Lower lobe of right lung (tissue), 2 donors: ENCODE measurements at regions not wholly inside any gene's neighbourhood (a gene's known extent, or its start where the extent isn't known, plus 50 kb on each side); places are given as distances from the start of the nearest gene placed in this dataset.
"Not testable (repeated sequence)": the region's sequence is repeated elsewhere in the genome, so short reads cannot be mapped to it uniquely, and the experiment has no call there.

ENCODE experiments used
- ATAC-seq, 2 donors: fragments of 200-7000 bp; cut with Tn5 transposase; one replicate each; pipeline ENCODE4 v1.9.1; 2020 to 2022; ENCODE audit warnings: mild to moderate bottlenecking in 2 of 2, moderate library complexity in 2 of 2
- DNase-seq: peaks from one replicate; pipeline ENCODE4 v3.0.0-alpha.2; 2020
- H3K27ac ChIP-seq: fragments of 200-600 bp; one replicate; pipeline ENCODE4 v1.8.0; 2022
- H3K27me3 ChIP-seq: fragments of 200-600 bp; one replicate; pipeline ENCODE4 v1.8.0; 2022; ENCODE audit warnings: low read depth
- H3K36me3 ChIP-seq: fragments of 200-600 bp; one replicate; pipeline ENCODE4 v1.8.0; 2022; ENCODE audit warnings: mild to moderate bottlenecking
- H3K4me1 ChIP-seq: fragments of 200-600 bp; one replicate; pipeline ENCODE4 v1.8.0; 2022
- H3K4me3 ChIP-seq: fragments of 200-600 bp; one replicate; pipeline ENCODE4 v1.8.0; 2022; ENCODE audit warnings: mild to moderate bottlenecking
- H3K9me3 ChIP-seq: fragments of 200-600 bp; one replicate; pipeline ENCODE4 v1.8.0; 2022
- CTCF ChIP-seq: fragments of 200-600 bp; IDR thresholded peaks from one replicate; pipeline ENCODE4 v1.8.0; 2022; ENCODE audit warnings: antibody characterized with exemption, mild to moderate bottlenecking
- intact Hi-C: fragments of 100-400 bp; cut with DNase I; formaldehyde crosslinking; loops from one replicate; pipeline ENCODE4 v1.11.0; 2022
- donor health status: DM: no; HTN: yes; CAD: no; lungs with severe emphysema.

DNA sequence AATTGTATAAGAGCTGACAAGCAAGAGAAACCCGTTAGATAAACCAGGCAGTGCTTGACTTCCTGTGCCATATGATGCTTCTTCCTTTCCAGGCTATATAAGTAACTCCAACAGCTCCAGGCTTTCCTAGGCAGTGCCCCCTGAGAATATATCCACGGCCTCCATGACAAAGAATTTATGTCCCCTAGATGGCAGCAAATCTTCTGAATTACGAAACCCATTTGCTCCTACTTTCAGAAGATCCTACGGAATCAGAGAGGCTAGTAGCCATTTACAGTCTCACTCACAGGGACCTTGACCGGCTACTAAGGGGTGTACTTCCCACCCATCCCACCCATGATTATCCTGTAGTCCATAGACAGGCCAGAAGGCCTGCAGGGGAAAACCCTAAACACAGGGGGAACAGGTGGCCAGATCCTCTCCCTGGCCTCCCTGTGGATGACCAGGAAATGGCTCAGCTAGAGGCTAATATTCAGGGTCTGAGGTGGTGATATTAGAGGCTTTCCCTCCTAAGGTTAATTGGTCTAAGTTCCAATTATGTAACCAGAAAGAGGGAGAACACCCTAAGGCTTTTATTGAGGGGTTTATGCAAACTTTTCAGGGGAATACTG lies 77.2 kb upstream of the DCD start:
- H3K4me1 ChIP-seq: no peaks in the 10 kb centered on the region
- H3K4me3 ChIP-seq: no peak overlapping the region
- ATAC-seq: peak in 1 of 2 donors; percentile 31
- no peak overlapping the region for H3K27ac ChIP-seq
- TF ChIP-seq CTCF: peak; percentile 22
- intact Hi-C loops: no loop called here
- H3K9me3 ChIP-seq: no peaks in the 10 kb centered on the region
- no peaks in the 10 kb centered on the region for H3K27me3 ChIP-seq
- H3K36me3 ChIP-seq: no peaks in the 10 kb centered on the region
- no peak for DNase-seq

DNA sequence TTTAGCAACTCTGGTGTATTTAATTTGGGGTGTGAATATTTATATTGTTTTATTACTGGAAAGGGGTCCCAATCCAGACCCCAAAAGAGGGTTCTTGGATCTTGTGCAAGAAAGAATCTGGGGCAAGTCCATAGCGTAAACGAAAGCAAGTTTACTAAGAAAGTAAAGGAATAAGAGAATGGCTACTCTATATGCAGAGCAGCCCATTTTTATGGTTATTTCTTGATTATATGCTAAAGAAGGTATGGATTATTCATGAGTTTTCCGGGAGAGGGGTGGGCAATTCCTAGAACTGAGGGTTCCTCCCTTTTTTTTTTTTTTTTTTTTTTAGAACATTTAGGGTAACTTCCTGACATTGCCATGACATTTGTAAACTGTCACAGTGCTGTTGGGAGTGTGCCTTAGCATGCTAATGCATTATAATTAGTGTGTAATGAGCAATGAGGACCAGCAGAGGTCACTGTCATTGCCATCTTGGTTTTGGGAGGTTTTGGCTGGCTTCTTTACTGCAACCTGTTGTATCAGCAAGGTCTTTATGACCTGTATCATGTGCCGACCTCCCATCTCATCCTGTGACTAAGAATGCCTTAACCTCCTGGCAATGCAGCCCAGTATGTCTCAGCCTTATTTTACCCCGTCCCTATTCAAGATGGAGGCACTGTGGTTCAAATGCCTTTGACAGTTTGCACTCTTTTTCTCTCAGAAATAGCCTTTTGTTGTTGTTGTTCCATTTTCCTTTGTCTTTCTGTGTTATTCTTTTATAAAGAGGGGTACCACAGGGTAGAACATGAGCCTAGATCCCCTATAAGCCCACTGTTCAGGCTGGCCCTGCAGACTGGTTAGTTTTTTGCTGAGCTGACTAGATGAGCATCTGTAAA lies 75.5 kb upstream of the DCD start:
- DNase-seq: no peak
- Histone ChIP-seq H3K27ac (no peak overlapping the region), H3K9me3 (no peaks in the 10 kb centered on the region), H3K36me3 (no peaks in the 10 kb centered on the region), H3K4me1 (no peaks in the 10 kb centered on the region), H3K4me3 (no peak overlapping the region), H3K27me3 (no peaks in the 10 kb centered on the region)
- no peak for ATAC-seq
- intact Hi-C loops: no loop called here
- peak; percentile 47 for TF ChIP-seq CTCF

GRCh38 chr12:54721312-54721711 lies 73.1 kb upstream of the DCD start:
- Histone ChIP-seq H3K27ac (no peak overlapping the region), H3K4me1 (no peaks in the 10 kb centered on the region), H3K9me3 (no peaks in the 10 kb centered on the region), H3K4me3 (no peak overlapping the region), H3K36me3 (no peaks in the 10 kb centered on the region), H3K27me3 (no peaks in the 10 kb centered on the region)
- no peak for DNase-seq
- intact Hi-C loops: no loop called here
- no peak for TF ChIP-seq CTCF
- ATAC-seq: no peak

GRCh38 chr12:54719691-54720090 lies 71.5 kb upstream of the DCD start:
- no peak for TF ChIP-seq CTCF
- Histone ChIP-seq H3K9me3 (no peaks in the 10 kb centered on the region), H3K27ac (no peak overlapping the region), H3K36me3 (no peaks in the 10 kb centered on the region), H3K4me1 (no peaks in the 10 kb centered on the region), H3K4me3 (no peak overlapping the region), H3K27me3 (no peaks in the 10 kb centered on the region)
- DNase-seq (no peak), ATAC-seq (peak in 1 of 2 donors; percentile 30)
- intact Hi-C loops: no loop called here

- H3K9me3 ChIP-seq: no peaks in the 10 kb centered on the region
- no peak for ATAC-seq
- no peak overlapping the region for H3K4me3 ChIP-seq
- DNase-seq: no peak
- H3K27me3 ChIP-seq: no peaks in the 10 kb centered on the region
- H3K4me1 ChIP-seq: no peaks in the 10 kb centered on the region
- intact Hi-C loops: no loop called here
- no peak overlapping the region for H3K27ac ChIP-seq
- H3K36me3 ChIP-seq: no peaks in the 10 kb centered on the region
- no peak for TF ChIP-seq CTCF
These were observed 68.1 kb upstream of the DCD start for GRCh38 chr12:54716261-54716660.

- H3K4me1 ChIP-seq, H3K36me3 ChIP-seq, H3K27ac ChIP-seq, H3K27me3 ChIP-seq, H3K4me3 ChIP-seq, H3K9me3 ChIP-seq, ATAC-seq, DNase-seq, intact Hi-C loops: not testable (repeated sequence)
These were observed 65.7 kb upstream of the DCD start for GRCh38 chr12:54713876-54714275.
